HG02571 (cell line): ENCODE measurements at regions not wholly inside any gene's neighbourhood (a gene's known extent, or its start where the extent isn't known, plus 50 kb on each side); places are given as distances from the start of the nearest gene placed in this dataset.

Experiments used
- ATAC-seq: cut with Tn5 transposase; IDR thresholded peaks from one replicate; pipeline ENCODE4 v1.9.1; 2021; ENCODE audit warnings: mild to moderate bottlenecking, moderate library complexity; ENCODE audit not compliant: unreplicated experiment

DNA sequence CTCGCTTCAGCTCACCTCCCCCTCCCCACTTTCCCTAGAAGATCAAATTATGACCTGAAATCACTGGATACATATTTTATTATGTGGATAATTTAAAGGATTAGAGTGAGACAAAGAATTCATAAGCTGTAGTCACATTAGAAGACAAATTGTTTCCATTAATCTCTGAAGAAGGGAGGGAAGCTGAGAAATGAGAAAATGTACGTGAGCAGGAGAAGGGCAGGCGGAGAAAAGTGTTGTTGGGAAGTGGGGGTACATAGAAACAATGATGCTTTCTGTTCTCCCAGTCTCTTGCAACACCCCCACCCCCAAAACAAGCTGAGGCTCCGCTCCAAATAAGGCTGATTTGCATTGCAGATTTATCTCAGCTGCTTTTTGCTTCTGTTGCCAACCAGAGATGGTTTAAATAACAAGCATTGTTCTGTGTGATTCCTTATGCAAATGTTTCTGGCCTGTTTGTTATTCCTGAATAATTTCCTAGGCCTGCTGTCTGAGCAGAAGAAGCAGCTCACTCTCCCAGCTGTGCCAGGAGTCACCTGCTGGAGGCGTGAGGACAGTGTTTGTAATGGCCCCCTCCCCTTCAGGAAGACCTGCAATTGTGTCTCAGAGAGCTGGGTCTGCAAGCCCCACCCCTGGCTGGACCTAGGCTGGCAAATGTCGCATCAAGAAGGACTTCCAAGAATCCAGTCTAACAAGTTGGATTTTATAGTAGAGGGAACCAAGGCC lies 121.8 kb upstream of the TNR start:
- no peak for ATAC-seq

DNA sequence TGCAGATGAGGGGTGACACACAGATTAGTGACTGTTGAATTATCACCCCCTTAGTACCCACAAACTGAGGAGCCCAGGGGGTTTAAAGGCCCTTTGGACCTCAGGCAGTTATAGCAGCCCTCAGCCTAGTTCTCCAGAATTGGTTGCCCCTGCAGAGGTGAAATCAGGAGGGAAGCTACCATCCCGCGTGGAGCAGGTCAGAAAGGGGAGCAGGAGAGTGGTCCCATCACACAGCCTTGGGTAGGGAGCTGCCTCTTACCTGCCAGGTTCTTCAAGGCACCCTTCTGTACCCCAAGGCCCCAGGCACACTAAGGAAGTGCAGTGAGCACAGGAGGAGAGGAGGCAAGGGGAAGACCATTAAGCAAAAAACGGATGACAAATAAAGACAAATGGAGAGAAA lies 121.2 kb upstream of the TNR start:
- ATAC-seq, result no peak

DNA sequence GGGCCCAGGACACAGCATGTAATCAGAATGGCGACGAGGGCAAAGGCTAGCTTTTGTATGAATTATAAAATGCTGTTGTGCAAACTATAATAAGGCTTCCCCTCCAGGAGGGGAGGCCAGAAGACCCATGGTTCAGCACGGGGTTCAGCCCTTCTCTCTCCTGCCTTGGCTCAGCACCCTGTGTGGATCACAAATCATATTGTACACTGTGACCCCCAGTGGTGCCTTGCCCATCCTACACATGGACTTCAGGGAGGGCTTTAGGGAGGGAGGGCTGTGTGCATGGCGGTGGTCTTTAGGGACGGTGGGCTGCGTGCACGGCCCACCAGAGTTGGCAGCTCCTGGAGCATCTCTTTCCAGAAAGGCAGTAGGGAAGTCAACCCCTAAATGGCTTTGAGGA lies 120.8 kb upstream of the TNR start:
- no peak for ATAC-seq

DNA sequence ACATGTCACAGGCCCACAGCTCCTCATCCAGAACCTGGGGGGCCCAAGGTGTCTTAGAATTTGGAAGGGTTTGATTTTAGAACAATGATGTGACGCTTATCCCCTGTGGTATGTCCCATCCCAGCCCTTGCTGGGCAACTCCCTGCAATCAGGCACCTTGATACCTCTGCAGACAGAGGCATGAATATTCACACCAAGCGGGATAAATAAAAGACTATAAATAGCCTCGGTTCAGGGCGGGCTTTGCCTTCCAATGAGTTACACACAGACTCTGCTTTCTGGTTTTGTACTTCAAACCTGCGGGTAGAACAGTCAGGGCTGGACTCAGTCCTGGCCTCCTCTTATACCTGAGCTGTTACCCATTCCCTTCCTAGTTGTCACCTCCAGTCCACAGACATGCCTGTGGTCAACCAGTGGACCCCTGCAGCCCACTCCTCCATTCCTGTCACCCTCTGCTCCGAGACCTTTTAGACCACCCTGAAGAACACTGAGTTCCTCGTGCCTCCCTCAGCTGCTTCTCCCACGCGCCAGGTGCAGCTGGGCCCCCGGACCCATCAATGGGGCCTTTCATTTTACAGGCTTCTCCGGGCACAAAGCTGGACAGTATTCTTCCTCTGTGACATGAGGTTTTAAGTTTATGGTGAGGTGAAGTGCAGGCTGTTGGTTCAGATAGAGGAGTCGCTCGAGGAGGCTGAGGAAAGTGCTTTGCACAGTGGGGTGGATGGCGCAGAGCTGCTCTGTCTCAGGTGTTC lies 120.1 kb upstream of the TNR start:
- no peak for ATAC-seq

GRCh38 chr1:175862408-175862807 lies 119.0 kb upstream of the TNR start:
- no peak for ATAC-seq

DNA sequence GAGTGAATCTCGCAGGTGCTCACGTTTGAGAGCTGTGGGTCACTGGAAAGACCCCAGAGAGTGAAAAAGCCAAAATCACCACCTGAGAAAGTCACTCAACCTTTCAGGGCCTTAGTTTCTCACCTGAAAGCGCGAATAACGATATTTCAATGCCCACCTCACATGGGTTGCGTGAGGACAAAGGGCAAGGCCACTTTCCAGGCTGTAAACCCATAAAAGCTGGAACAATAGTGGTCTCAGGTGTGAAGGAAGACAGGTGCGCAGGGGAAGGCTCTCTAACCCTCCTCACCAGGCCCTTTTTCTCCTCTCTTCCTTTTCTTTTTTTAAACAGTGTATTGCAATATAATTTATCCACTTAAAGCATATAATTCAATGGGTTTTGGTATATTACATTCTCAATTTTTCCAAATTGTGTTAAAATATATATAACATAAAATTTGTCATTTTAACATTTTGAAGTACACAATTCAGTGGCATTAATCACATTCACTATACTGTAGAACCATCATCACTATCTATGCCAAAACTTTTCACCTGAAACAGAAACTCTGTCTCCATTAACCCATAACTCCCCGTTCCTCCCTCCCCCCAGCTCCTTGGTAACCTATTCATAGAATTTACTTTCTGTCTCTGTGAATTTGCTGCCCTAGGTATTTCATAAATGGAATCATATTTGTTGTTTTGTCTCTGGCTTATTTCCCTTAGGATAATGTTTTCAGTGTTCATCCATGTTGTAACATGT lies 118.4 kb upstream of the TNR start:
- ATAC-seq, result no peak

DNA sequence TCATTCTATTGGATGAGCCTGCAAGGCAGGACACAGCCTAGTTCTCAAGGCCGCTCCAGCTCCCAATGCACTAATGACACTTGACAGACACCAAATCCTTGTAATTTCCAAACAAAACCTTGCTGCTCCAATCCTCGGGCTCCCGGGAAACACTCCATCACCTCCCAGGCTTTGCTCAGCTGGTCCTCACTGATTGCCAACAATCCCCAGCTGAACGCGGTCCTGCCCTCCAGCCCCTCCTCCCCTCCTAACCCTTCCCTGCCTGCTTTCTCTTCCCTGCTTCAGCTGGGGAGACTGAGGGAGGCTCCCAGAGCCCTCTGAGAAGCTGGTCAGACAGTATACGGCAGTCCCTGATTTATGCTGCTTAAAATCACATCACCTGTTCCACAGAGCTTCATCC lies 114.4 kb upstream of the TNR start:
- no peak for ATAC-seq

- ATAC-seq, result no peak
Measured at GRCh38 chr1:175853681-175854080, 110.3 kb upstream of the TNR start.

- no peak for ATAC-seq
Measured at GRCh38 chr1:175851749-175852148, 108.4 kb upstream of the TNR start.

DNA sequence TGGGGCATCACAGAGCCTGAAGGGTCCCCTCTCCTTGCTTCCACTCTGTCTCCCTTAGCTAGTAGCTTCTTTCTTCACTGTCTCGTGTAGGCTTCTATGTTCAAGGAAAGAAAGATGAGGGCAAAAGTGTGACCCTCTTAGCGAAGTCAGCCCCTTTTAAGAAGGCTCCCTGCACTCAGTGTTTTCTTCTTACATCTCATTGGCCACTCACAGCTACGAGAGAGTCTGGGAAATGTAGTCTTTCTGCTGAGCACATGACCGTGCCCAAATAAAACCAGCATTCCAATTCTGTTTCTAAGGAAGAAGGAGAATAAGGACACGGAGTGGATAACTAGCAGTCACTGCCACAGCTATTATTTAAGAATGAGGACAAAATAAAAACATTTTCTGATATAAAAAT lies 104.9 kb upstream of the TNR start:
- ATAC-seq, result no peak

GRCh38 chr1:175845985-175846384 lies 102.6 kb upstream of the TNR start:
- no peak for ATAC-seq

- no peak for ATAC-seq
Measured at GRCh38 chr1:175845338-175845737, 101.9 kb upstream of the TNR start.

- ATAC-seq, result no peak
Measured at GRCh38 chr1:175844877-175845276, 101.5 kb upstream of the TNR start.

DNA sequence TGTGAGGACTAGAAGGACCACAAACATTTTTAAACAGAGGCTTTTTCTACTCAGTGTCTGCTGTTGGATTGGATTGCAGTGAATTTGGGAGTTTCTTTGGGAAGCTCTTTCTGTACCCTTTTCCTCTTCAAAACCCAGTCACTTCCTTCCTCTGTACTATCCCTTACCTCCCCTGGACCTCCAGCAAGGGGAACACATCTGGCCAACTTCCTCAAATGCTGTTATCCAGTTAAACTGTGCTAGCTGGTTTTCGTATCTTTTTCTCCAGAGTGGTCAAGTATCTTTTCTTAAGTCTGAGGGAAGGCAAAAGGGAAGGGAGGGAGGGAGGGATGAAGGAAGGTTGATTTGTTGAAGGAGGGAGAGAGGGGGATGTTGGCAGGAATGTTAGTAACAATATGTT lies 99.2 kb upstream of the TNR start:
- no peak for ATAC-seq

GRCh38 chr1:175841738-175842187 lies 98.4 kb upstream of the TNR start:
- no peak for ATAC-seq

DNA sequence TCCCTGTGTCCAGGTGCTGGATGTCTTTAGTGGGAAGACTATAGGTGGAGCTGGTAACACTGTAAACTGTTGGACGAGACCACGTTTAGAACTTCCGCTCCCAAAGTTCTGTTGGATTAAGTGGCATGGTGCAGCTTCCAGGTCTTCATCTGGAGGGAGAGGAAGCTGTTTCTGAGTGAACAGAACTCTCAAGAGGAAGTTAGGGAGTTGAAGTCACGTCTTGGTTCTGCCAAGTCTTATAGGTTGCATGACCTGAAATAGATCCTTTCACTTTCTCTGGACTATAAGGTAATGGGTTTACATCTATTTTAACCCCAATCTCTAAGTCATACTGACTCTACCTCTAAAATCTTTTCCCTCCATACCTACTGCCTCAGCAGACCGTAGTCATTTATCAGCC lies 97.4 kb upstream of the TNR start:
- no peak for ATAC-seq

GRCh38 chr1:175839779-175840669 lies 96.6 kb upstream of the TNR start:
- ATAC-seq, result no peak

DNA sequence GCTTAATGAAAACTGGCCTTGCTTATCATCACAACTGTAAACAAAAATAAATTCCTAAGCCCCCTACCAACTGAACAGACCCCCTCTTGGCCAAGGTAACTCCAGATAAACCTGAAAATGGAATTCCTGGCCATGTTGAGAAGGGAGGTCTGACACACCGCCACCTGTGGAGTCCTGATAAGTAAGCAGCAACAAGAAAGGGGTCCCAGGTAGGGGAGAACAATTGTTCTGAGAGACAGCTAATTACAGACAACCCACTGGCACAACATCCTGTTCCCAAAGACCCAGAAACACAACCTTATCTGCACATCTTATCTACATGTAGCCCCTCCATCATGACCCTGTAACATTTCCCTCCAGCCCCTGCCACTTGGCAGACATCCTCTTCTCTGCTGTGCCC lies 91.2 kb upstream of the TNR start:
- ATAC-seq, result no peak

DNA sequence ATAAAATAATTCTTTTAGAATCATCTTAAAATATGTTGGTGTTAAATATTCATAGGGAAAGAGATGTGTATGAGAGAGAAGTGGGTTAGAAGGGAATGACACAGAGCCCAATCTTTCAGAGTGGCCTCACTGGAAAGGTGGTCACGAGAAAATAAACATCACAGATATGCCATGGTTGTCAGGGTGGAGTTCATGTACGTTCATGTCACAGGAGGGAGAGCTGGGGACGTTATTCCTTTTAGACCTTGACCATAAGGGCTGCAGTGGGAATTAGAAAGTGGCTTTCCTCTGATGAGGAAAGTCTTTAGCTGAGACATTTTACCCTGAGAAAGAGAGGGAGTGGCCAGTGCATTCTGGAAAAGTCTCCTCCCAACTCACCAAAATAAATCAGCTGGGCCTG lies 90.6 kb upstream of the TNR start:
- ATAC-seq, result no peak

GRCh38 chr1:175833502-175833901 lies 90.1 kb upstream of the TNR start:
- no peak for ATAC-seq

- no peak for ATAC-seq
Measured at GRCh38 chr1:175830500-175830899, 87.1 kb upstream of the TNR start.
